BE2C (cell line): ENCODE measurements at regions not wholly inside any gene's neighbourhood (a gene's known extent, or its start where the extent isn't known, plus 50 kb on each side); places are given as distances from the start of the nearest gene placed in this dataset.

Experiments used
- DNase-seq: peaks from one replicate; pipeline ENCODE4 v3.0.0-alpha.2; 2020
- H3K27me3 ChIP-seq: fragments of 250-450 bp; sonication (Bioruptor Pico); 2 replicates; pipeline ENCODE4 v1.5.1; 2020; ENCODE audit warnings: mild to moderate bottlenecking
- H3K36me3 ChIP-seq: fragments of 250-450 bp; sonication (Bioruptor Pico); 2 replicates; pipeline ENCODE4 v1.5.1; 2020; ENCODE audit warnings: mild to moderate bottlenecking
- H3K4me1 ChIP-seq: fragments of 250-450 bp; sonication (Bioruptor Pico); 2 replicates; pipeline ENCODE4 v1.5.1; 2020
- H3K4me3 ChIP-seq: 2 replicates; pipeline ENCODE4 v1.5.1; 2011; ENCODE audit warnings: low read depth, low read length
- H3K9me3 ChIP-seq: fragments of 250-450 bp; sonication (Bioruptor Pico); 2 replicates; pipeline ENCODE4 v1.5.1; 2020
- TF ChIP-seq, protein P1 (sequence below): IDR thresholded peaks from 2 replicates; pipeline ENCODE4 v1.5.1; 2012; ENCODE audit warnings: mild to moderate bottlenecking, low read depth, low read length

DNA sequence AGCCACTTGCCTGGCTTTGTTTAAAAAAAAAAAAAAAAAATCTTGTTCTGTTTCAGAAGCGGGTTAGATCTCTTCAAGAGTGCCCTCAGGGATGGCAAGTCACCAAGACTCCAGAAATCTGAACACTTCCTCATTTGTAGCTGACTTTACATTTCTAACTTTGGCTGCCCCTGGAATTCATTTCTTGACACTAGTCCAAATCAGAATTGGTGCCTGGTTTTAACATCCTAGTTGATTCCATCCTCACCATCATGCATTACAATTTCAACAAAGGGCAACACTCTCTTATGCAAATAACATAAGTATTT, 295.5 kb downstream of the RMST start:
- no peak overlapping the region for H3K4me3 ChIP-seq
- no peaks in the 10 kb centered on the region for H3K4me1 ChIP-seq
- TF ChIP-seq, protein P1, sequence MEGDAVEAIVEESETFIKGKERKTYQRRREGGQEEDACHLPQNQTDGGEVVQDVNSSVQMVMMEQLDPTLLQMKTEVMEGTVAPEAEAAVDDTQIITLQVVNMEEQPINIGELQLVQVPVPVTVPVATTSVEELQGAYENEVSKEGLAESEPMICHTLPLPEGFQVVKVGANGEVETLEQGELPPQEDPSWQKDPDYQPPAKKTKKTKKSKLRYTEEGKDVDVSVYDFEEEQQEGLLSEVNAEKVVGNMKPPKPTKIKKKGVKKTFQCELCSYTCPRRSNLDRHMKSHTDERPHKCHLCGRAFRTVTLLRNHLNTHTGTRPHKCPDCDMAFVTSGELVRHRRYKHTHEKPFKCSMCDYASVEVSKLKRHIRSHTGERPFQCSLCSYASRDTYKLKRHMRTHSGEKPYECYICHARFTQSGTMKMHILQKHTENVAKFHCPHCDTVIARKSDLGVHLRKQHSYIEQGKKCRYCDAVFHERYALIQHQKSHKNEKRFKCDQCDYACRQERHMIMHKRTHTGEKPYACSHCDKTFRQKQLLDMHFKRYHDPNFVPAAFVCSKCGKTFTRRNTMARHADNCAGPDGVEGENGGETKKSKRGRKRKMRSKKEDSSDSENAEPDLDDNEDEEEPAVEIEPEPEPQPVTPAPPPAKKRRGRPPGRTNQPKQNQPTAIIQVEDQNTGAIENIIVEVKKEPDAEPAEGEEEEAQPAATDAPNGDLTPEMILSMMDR, result no peak
- no peaks in the 10 kb centered on the region for H3K27me3 ChIP-seq
- no peaks in the 10 kb centered on the region for H3K9me3 ChIP-seq
- H3K36me3 ChIP-seq, result no peaks in the 10 kb centered on the region
- DNase-seq, result no peak

GRCh38 chr12:97758586-97758985, 296.0 kb downstream of the RMST start:
- no peak for DNase-seq
- Histone ChIP-seq H3K27me3 (no peaks in the 10 kb centered on the region), H3K4me3 (no peak overlapping the region), H3K36me3 (no peaks in the 10 kb centered on the region), H3K9me3 (no peaks in the 10 kb centered on the region), H3K4me1 (no peaks in the 10 kb centered on the region)
- TF ChIP-seq, protein P1, result no peak

- no peak for DNase-seq
- TF ChIP-seq, protein P1, result no peak
- Histone ChIP-seq H3K9me3 (no peaks in the 10 kb centered on the region), H3K4me3 (no peak overlapping the region), H3K27me3 (no peaks in the 10 kb centered on the region), H3K36me3 (no peaks in the 10 kb centered on the region), H3K4me1 (no peaks in the 10 kb centered on the region)
Observed at GRCh38 chr12:97760601-97761000, 298.0 kb downstream of the RMST start.

GRCh38 chr12:97763113-97763512, 300.5 kb downstream of the RMST start:
- Histone ChIP-seq H3K36me3 (no peaks in the 10 kb centered on the region), H3K27me3 (no peaks in the 10 kb centered on the region), H3K4me1 (no peaks in the 10 kb centered on the region), H3K9me3 (no peaks in the 10 kb centered on the region), H3K4me3 (no peak overlapping the region)
- DNase-seq, result no peak
- TF ChIP-seq, protein P1, result no peak

- DNase-seq, result no peak
- Histone ChIP-seq H3K27me3 (no peaks in the 10 kb centered on the region), H3K36me3 (no peaks in the 10 kb centered on the region), H3K4me1 (no peaks in the 10 kb centered on the region), H3K4me3 (no peak overlapping the region), H3K9me3 (no peaks in the 10 kb centered on the region)
- TF ChIP-seq, protein P1, result no peak
Observed at GRCh38 chr12:97764700-97765099, 302.1 kb downstream of the RMST start.

DNA sequence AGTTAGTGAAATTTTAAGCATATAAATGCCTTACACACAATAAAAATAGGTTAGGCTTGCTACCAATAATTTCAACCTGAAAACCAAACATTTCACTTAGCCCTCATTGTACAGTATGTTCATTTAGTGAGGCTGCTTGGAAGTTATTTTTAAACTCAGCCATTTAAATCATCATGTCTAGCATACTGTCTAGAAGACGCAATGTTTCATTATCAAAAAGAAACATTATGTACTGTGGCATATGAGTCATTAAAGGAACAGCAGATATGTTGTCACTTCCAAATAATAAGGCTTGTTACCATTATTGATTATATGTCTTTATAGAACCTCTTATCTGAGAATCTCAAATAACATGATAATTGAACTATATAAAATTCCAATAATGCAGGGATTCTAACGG, 304.7 kb downstream of the RMST start:
- DNase-seq, result no peak
- H3K4me1 ChIP-seq, result no peaks in the 10 kb centered on the region
- H3K4me3 ChIP-seq, result no peak overlapping the region
- H3K27me3 ChIP-seq, result no peaks in the 10 kb centered on the region
- TF ChIP-seq, protein P1, result no peak
- no peaks in the 10 kb centered on the region for H3K36me3 ChIP-seq
- no peaks in the 10 kb centered on the region for H3K9me3 ChIP-seq
